ENCODE measurements at regions not wholly inside any gene's neighbourhood (a gene's known extent, or its start where the extent isn't known, plus 50 kb on each side); places are given as distances from the start of the nearest gene placed in this dataset.

DNA sequence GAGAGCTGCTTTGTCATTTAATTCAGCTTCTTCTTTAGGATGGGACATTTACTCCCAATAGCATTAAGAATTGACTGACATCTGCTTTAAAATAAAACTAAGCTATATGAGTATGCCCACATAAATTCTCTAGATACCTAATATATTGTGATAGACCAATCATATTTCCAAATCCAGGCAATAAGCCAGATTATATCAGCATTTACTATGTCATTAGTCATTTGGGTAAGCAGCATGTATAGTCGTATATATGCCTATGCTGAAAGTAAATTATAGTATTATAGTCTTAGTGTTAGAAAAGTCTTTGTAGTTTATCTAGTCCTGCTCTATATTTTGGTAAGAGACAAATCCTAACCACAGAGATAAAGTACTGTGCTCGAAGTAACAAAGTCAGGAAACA, 958.1 kb downstream of the KCNJ2 start:
- Histone ChIP-seq H3K4me3 (ENCODE audit: low read depth, low read length) (no peak overlapping the region), H3K27me3 (ENCODE audit: control insufficient read depth, insufficient read depth, low read length) (no peaks in the 10 kb centered on the region), H3K9me3 (ENCODE audit: control insufficient read depth, insufficient read depth, low read length) (peaks cover 5% of the 10 kb centered on the region; the same call in 1 of the 2 replicates), H3K27ac (ENCODE audit: low read depth, low read length) (no peak overlapping the region)
- ChIA-PET CTCF (no interaction called here), POLR2A (no interaction called here)
- TF ChIP-seq, protein P1, sequence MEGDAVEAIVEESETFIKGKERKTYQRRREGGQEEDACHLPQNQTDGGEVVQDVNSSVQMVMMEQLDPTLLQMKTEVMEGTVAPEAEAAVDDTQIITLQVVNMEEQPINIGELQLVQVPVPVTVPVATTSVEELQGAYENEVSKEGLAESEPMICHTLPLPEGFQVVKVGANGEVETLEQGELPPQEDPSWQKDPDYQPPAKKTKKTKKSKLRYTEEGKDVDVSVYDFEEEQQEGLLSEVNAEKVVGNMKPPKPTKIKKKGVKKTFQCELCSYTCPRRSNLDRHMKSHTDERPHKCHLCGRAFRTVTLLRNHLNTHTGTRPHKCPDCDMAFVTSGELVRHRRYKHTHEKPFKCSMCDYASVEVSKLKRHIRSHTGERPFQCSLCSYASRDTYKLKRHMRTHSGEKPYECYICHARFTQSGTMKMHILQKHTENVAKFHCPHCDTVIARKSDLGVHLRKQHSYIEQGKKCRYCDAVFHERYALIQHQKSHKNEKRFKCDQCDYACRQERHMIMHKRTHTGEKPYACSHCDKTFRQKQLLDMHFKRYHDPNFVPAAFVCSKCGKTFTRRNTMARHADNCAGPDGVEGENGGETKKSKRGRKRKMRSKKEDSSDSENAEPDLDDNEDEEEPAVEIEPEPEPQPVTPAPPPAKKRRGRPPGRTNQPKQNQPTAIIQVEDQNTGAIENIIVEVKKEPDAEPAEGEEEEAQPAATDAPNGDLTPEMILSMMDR (IDR thresholded peaks at IDR 0.05; ENCODE audit: low read depth, low read length) = no peak
- no peak for DNase-seq (ENCODE audit: low read depth, low spot score)

DNA sequence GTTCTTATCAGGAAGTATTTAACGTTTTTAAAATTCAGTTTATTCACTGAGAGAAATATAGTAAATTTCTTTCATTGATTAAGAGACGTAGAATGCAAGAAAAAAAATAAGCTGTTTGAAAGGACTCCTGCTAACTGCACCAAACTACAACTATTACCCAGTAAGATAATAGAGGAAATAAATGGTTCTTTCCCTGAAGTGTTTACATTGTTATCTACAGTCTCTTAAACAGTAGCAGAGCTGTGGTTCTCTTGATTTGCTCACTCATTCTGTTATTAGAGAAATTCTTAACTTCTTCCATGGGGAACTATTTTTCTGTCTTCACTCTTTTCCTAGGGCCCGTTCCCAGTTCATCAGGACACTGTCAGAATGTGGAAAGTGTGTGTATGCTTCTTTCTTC, 973.0 kb downstream of the KCNJ2 start:
- TF ChIP-seq, protein P1 (IDR thresholded peaks at IDR 0.05; ENCODE audit: low read depth, low read length) = no peak
- ChIA-PET POLR2A (no interaction called here), CTCF (interaction anchor here (1.0 to 2.5 kb wide), 2 partner anchors 372 to 375 kb away, joined by 3 to 11 read pairs; no protein-coding TSS in a partner anchor)
- no peak overlapping the region for H3K4me3 ChIP-seq (ENCODE audit: low read depth, low read length)
- H3K9me3 ChIP-seq (ENCODE audit: control insufficient read depth, insufficient read depth, low read length) = no peaks in the 10 kb centered on the region; the same call in 1 of the 2 replicates
- no peak for DNase-seq (ENCODE audit: low read depth, low spot score)
- H3K27ac ChIP-seq (ENCODE audit: low read depth, low read length) = no peak overlapping the region
- H3K27me3 ChIP-seq (ENCODE audit: control insufficient read depth, insufficient read depth, low read length) = no peaks in the 10 kb centered on the region

DNA sequence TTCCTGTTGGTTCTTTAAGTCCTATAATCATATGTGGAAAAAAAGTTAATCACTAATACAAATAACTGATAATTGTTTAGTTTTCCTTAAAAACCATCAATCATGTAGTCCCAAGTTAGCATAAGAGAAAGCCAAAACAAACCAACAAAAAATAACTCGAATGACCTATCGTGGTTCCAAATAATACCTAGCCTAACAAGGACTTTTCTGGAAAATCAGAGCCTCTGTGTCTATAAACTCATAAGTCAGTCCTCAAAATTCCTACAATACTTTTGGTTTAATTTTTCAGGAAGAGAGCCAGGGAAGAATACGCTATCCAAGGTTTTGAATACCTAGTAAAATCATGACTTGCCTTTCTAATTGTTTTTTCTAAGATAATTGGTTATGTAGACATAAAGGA, 975.3 kb upstream of the SOX9 start:
- H3K27me3 ChIP-seq (ENCODE audit: control insufficient read depth, insufficient read depth, low read length) = no peaks in the 10 kb centered on the region
- CTCF ChIA-PET = no interaction called here
- TF ChIP-seq, protein P1 (IDR thresholded peaks at IDR 0.05; ENCODE audit: low read depth, low read length) = no peak
- POLR2A ChIA-PET = no interaction called here
- H3K9me3 ChIP-seq (ENCODE audit: control insufficient read depth, insufficient read depth, low read length) = no peaks in the 10 kb centered on the region; the same call in 1 of the 2 replicates
- no peak for DNase-seq (ENCODE audit: low read depth, low spot score)
- no peak overlapping the region for H3K4me3 ChIP-seq (ENCODE audit: low read depth, low read length)
- no peak overlapping the region for H3K27ac ChIP-seq (ENCODE audit: low read depth, low read length)

DNA sequence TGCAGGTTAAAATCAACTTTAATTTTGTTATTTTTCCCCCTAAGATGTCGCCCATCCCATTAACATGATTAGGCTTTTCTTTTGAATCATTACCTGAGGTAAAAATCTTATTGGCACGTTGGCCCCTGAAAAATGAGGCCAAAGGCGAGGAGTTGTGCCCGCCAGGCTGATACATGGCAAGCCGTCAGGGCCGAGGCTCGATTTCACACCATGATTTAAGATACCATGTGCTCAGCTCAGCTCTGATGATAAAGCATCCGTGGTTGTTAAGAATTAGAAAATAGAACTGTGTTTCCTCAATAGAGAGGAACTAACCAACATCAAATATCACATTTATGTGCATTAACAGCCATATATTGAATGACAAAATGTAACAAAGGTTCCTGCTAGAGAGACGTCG, 972.9 kb upstream of the SOX9 start:
- ChIA-PET CTCF (no interaction called here), POLR2A (no interaction called here)
- Histone ChIP-seq H3K4me3 (ENCODE audit: low read depth, low read length) (no peak overlapping the region), H3K27me3 (ENCODE audit: control insufficient read depth, insufficient read depth, low read length) (no peaks in the 10 kb centered on the region), H3K27ac (ENCODE audit: low read depth, low read length) (no peak overlapping the region), H3K9me3 (ENCODE audit: control insufficient read depth, insufficient read depth, low read length) (no peaks in the 10 kb centered on the region)
- DNase-seq (ENCODE audit: low read depth, low spot score) = no peak
- TF ChIP-seq, protein P1 (IDR thresholded peaks at IDR 0.05; ENCODE audit: low read depth, low read length) = no peak

DNA sequence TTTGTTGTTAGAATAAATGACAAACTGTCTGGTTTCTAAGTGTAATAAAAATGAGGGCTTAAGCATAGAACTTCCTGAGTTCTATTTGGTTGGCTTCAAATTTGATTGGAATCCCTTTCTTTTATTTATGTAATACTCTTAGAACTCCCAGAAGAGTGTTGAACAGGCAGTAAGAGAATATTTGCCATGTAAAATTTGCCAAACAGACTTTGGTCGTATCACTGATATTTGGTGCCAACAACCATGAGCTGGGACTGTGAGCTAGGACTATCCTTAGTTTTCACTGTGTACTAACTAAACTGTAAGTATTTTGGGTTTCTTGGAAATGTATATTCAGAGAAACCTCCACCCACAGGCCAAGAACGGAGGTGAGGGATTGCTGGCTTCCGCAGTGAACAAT, 971.2 kb upstream of the SOX9 start:
- no peak overlapping the region for H3K27ac ChIP-seq (ENCODE audit: low read depth, low read length)
- no peaks in the 10 kb centered on the region for H3K9me3 ChIP-seq (ENCODE audit: control insufficient read depth, insufficient read depth, low read length)
- TF ChIP-seq, protein P1 (IDR thresholded peaks at IDR 0.05; ENCODE audit: low read depth, low read length) = no peak
- ChIA-PET CTCF (no interaction called here), POLR2A (no interaction called here)
- no peaks in the 10 kb centered on the region for H3K27me3 ChIP-seq (ENCODE audit: control insufficient read depth, insufficient read depth, low read length)
- DNase-seq (ENCODE audit: low read depth, low spot score) = no peak
- H3K4me3 ChIP-seq (ENCODE audit: low read depth, low read length) = no peak overlapping the region

Measured in AG04450 (cell line).